Stimulated activated naive CD8-positive, alpha-beta T cell treated with anti-CD3 and anti-CD28 coated beads, Interleukin-15, Interleukin-2, amounts not matched to agents 100 U/mL and 50 U/mL, for 24 hours (primary cell): ENCODE measurements at regions not wholly inside any gene's neighbourhood (a gene's known extent, or its start where the extent isn't known, plus 50 kb on each side); places are given as distances from the start of the nearest gene placed in this dataset.

Source experiments
- ATAC-seq: fragments of 150-1000 bp; cut with Tn5 transposase; one replicate; pipeline ENCODE4 v1.10.0; 2021
- DNase-seq: peaks from one replicate; pipeline ENCODE4 v3.0.0; 2021

DNA sequence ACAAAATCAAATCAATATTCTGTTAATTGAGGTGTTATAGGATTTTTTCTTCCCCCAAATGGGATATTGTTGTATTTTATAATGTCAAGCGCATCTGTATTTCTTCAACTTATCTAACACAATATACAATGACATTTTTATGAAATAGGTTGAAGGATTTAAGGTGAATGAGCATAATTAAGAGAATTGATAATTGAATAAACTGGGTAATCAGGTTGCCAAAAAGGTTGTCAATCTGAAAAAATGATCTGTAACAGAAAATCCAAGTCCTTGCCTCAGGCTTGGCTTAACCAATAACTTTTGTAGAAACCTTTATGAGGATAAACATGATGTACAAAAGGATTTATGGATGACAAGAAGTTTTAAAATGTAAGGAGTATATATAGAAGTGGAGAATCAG is 1101.7 kb upstream of the EYS start:
- ATAC-seq (no peak), DNase-seq (no peak)

GRCh38 chr6:66796987-66797386 is 1090.0 kb upstream of the EYS start:
- DNase-seq (no peak), ATAC-seq (no peak)

- DNase-seq (no peak), ATAC-seq (no peak)
Measured at GRCh38 chr6:66788579-66788978, 1081.6 kb upstream of the EYS start.

GRCh38 chr6:66772800-66773199 is 1065.8 kb upstream of the EYS start:
- DNase-seq (no peak), ATAC-seq (no peak)

- no peak for ATAC-seq
Measured at GRCh38 chr6:66771626-66772025, 1064.6 kb upstream of the EYS start.

GRCh38 chr6:66751630-66752029 is 1044.6 kb upstream of the EYS start:
- ATAC-seq (no peak), DNase-seq (no peak)

More at GRCh38 chr6:66771626-66772025, 1064.6 kb upstream of the EYS start:
- no peak for DNase-seq

DNA sequence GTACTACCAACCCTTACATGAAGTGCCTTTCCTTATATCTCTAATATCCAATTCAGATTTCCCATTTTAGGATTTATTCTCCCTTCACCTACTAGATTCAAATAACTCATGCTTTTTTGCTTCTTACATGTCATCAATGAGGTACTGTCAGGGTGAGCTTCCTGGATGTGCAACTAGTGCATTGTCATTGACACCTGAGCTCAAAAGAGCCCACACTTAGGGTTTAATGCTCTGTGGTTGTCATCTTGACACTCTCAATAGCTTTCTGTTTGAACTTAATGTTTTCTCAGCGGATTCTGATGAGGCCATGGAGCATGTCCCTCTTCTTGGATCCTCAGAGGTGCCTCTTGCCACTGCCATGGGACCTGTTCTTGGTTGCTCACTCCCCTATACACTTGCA is 1033.3 kb upstream of the EYS start:
- ATAC-seq (no peak), DNase-seq (no peak)

DNA sequence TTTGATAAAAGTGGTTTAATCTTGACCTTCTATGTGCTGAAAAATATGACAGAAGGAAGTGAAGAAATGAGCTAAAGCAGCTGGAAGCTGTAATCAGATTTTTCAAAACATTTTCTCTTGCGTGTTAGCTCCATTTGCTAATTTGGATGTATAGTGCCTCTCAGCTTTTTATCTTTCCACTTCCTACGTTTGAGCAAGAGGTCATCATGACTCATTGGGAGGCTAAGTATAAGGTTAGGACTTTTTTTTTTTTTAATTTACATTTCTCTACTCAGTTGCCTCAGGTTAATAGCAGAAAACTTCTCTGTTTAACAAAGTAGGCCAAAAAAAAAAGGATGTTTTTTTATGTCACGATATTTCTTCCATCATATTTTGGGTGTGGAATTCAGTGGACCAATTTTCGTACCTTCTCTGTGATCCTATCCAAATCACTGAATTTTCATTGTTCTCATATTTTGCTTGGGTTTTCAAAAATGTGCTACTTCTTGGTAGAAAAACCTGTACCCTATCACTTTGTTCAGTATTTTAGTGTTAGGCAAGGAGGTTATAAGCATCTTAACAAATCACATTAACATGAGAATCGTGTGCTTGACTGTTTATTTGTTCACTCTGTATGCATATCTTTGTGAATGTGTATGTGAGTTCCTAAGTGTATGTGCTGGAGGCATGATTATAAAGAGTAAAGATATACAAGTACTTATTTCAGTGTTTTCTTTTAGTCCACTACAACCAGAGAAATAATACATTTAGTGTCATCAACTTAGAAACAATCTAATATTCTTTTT is 1028.3 kb upstream of the EYS start:
- DNase-seq (no peak), ATAC-seq (no peak)

DNA sequence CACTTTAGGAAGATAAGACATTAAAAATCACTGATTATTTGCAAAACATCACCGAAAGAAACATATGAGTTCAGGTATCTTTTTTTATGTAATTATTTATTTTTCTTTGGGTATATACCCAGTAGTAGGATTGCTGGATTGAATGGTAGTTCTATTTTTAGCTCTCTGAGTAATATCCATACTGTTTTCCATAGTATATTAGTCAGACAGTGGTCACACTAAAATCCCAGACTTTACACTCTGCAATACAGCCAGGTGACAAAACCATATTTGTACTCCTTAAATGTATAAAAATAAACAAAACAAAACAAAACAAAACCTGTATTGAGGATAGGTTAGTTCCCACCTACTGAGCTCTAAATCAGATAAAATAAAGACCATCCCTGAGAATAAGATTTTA is 1024.3 kb upstream of the EYS start:
- ATAC-seq (no peak), DNase-seq (no peak)

- no peak for ATAC-seq
Measured at GRCh38 chr6:66725670-66726069, 1018.6 kb upstream of the EYS start.

DNA sequence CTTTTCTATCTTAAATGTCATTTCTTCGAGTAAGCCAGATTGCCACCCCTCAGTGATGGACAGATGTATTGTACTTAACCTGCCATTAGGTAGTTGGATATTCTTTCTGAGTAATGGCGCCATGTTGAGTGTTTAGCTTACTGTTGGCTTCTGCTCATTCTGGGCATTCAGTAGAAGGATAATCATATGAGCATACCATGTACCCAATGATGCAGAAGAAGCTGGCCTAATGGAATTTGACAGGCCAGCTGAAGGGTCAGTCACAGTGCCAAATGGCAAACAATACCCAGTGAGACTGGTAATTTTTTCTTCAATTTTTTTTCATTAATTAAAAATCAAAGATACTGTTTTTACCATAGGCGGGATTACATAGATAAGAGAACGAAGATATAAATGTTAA is 1010.8 kb upstream of the EYS start:
- no peak for DNase-seq
- no peak for ATAC-seq

More at GRCh38 chr6:66725670-66726069, 1018.6 kb upstream of the EYS start:
- DNase-seq = no peak

- ATAC-seq (no peak), DNase-seq (no peak)
Measured at GRCh38 chr6:66699385-66699784, 992.4 kb upstream of the EYS start.

DNA sequence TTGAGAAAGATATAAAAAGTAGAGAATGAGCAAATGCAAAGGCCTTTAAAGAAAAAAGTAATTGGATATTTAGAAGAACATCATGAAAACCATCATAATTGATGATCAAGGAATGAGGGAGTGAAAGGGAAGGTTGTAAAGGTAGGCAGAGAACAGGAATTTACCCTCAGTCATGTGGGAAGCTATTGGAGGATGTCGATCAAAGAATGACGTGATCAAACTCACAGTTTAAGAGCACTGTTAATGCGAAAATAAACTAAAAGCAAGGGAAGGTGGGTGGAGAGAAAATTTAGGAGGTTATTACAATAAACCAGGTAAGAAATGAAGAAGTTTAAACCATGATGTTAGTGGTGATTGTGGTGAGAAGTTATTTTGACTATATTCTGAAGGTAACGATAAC is 982.6 kb upstream of the EYS start:
- ATAC-seq (no peak), DNase-seq (no peak)

GRCh38 chr6:66687611-66688140 is 980.6 kb upstream of the EYS start:
- no peak for ATAC-seq
- DNase-seq = no peak

DNA sequence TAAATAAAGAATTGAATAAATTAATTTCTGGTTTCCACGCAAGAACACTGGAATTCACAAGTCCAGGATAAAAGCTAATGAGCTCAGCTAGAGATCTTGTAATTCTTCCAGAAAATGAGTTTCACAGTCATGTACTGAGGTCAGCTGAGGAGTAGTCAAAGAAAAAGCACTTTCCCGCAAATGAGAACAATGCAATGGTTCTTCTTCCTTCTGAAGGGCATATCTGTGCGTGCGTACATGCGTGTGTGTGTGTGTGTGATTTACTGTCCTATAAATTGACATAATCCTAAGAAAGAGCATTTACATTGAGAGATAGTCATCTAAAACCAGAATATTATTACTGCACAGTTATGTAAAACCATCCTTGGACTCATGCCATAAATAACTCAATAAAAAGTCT is 968.9 kb upstream of the EYS start:
- no peak for DNase-seq
- ATAC-seq = no peak

GRCh38 chr6:66664112-66664511 is 957.1 kb upstream of the EYS start:
- DNase-seq (no peak), ATAC-seq (no peak)

DNA sequence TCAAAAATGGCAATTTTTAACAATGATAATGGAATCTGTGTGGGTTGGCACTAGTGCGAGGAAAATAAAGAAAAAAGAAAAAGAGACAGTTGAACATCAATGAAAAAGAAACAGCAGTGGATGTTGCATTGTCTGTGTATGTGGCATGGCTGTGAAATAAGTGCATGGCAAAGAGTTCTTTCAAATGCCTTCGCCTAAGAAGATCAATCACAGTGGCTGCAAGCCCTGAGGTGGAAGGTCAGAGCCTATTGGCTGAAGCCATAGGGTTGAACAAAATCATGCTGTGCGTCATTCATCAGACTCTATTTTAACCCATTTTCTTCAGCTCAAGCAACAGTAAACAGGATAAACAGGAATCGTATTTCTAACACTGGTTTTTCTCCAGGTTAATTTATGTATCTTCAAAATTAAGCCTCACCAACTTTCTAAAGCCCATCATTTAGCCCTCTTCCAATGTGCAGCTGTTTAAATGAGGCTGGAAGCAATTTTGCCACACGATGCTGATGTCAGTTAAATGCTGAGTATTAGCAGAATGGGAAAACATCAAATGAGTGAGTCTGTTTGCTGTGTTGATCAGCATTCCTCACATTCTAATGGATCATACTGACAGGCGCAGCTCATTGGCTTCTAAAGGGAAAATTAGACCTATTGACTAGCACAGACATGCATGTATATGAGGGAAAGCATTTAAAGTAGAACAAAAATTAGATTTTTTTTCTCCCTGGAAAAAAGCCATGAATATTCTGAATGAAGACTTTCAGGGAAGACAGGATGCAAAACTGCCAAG is 955.9 kb upstream of the EYS start:
- DNase-seq (no peak), ATAC-seq (no peak)

DNA sequence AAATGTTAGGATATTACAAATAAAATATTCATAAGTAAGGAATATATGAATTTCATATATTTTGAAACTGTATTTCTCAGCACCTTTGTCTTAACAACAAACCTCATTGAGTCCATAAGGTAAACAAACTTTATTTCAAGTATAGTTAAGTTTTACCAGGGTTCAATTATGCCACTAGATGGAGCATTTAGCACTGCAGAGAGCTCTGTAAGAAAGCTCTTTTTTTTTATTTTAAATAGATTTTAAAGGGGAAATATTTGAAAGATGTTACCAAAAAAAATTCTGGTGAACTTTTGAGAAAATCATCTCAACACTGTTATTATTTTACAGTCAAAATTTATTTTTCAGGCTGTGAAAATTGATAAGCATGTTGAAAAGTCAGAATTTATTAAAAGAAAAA is 955.2 kb upstream of the EYS start:
- ATAC-seq (no peak), DNase-seq (no peak)

- ATAC-seq = no peak
- no peak for DNase-seq
Measured at GRCh38 chr6:66655420-66655819, 948.4 kb upstream of the EYS start.

GRCh38 chr6:66638518-66638917 is 931.5 kb upstream of the EYS start:
- DNase-seq (no peak), ATAC-seq (no peak)

DNA sequence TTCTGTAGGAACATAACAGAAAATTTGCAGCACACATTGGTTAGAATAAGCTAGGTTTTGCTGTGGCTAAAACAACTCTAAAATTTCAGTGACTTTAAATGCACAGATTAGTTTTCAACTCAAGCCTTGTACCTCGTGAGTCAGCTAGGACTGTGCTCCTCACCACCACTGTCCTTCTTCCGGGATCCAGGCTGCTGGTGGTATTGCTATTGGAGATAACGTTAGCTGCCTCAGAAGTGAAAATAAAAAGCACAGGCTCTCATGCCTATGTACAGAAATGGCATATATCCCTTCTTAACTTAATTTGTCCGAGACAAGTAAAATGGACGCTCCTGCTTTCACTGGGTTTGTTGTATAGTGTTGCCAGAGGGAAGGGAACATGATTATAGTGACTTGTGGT is 931.1 kb upstream of the EYS start:
- DNase-seq (no peak), ATAC-seq (no peak)

DNA sequence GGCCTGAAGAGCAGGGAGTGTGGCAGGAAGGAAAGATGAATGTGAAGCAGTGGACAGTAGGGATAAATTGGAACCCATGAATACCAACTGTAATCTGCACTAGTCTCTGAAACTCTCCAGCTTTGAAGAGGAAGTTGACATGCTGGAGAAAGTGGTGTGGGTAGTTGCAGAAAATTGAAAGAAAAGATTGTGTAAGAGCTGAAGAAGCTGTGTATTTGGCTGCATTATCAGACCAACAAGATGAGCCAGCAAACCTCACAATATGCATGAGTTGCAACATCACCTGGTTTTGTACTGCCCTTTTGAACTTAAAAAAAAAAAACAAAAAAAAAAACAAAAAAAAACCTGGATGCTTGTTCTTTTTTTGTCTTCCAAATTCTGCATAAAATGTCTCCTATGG is 921.9 kb upstream of the EYS start:
- ATAC-seq (no peak), DNase-seq (no peak)

DNA sequence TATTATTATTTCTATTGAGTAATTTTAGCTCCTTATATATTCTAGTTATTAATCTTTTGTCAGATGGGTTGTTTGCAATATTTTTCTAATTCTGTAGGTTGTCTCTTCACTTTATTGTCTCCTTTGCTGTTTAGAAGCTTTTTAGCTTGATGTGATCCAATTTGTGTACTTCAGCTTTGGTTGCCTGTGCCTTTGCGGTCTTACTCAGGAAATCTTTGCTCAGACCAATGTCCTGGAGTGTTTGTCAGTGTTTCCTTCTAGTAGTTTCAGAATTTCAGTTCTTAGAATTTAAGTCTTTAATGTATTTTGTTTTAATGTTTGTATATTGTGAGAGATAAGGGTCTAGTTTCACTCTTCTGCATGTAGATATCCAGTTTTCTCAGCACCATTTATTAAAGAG is 916.0 kb upstream of the EYS start:
- ATAC-seq (no peak), DNase-seq (no peak)

DNA sequence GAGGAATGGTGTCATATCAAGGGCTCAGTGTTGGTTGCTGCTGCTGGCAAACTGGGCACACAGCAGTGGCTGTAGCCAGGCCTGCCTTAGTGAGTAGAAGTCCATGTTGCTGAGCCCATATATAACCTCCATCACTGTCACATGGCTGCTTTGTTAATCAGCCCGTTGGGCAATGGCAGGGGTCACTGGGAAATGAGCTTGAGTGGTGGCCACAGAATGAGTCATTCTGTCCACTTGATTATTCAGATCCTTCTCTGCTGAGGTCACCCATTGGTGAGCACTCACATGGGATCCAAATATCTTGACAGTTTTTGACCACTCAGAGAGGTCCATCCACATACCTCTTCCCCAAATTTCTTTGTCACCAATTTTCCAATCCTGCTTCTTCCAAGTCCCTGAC is 898.9 kb upstream of the EYS start:
- DNase-seq (no peak), ATAC-seq (no peak)
